NB4 (cell line): ENCODE measurements at regions not wholly inside any gene's neighbourhood (a gene's known extent, or its start where the extent isn't known, plus 50 kb on each side); places are given as distances from the start of the nearest gene placed in this dataset.
"Not testable (repeated sequence)": the region's sequence is repeated elsewhere in the genome, so short reads cannot be mapped to it uniquely, and the experiment has no call there.

ENCODE experiments used
- POLR2A ChIP-seq: IDR thresholded peaks from 2 replicates; pipeline ENCODE4 v1.6.1; 2011; ENCODE audit warnings: mild to moderate bottlenecking; ENCODE audit not compliant: insufficient read length; ENCODE audit errors: extremely low read depth
- TF ChIP-seq, protein P1 (sequence below): IDR thresholded peaks from one replicate; pipeline ENCODE4 v1.5.1; 2012; ENCODE audit warnings: low read depth, low read length
- TF ChIP-seq, protein P2 (sequence below): IDR thresholded peaks from 2 replicates; pipeline ENCODE4 v1.6.1; 2011; ENCODE audit warnings: low read depth, low read length

DNA sequence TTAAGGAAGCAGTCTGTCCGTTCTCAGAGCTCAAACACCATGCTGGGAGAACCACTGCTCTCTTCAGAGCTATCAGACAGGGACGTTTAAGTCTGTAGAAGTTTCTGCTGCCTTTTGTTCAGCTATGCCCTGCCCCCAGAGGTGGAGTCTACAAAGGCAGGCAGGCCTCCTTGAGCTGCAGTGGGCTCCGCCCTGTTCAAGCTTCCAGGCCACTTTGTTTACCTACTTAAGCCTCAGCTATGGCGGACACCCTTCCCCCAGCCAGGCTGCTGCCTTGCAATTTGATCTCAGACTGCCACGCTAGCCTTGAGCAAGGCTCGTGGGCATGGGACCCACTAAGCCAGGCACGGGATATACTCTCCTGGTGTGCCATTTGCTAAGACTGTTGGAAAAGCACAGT, 180.7 kb upstream of the TMEM196 start:
- TF ChIP-seq, protein P1, sequence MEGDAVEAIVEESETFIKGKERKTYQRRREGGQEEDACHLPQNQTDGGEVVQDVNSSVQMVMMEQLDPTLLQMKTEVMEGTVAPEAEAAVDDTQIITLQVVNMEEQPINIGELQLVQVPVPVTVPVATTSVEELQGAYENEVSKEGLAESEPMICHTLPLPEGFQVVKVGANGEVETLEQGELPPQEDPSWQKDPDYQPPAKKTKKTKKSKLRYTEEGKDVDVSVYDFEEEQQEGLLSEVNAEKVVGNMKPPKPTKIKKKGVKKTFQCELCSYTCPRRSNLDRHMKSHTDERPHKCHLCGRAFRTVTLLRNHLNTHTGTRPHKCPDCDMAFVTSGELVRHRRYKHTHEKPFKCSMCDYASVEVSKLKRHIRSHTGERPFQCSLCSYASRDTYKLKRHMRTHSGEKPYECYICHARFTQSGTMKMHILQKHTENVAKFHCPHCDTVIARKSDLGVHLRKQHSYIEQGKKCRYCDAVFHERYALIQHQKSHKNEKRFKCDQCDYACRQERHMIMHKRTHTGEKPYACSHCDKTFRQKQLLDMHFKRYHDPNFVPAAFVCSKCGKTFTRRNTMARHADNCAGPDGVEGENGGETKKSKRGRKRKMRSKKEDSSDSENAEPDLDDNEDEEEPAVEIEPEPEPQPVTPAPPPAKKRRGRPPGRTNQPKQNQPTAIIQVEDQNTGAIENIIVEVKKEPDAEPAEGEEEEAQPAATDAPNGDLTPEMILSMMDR: not testable (repeated sequence)
- TF ChIP-seq POLR2A: not testable (repeated sequence)
- TF ChIP-seq, protein P2, sequence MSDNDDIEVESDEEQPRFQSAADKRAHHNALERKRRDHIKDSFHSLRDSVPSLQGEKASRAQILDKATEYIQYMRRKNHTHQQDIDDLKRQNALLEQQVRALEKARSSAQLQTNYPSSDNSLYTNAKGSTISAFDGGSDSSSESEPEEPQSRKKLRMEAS: not testable (repeated sequence)
